ENCODE measurements at regions not wholly inside any gene's neighbourhood (a gene's known extent, or its start where the extent isn't known, plus 50 kb on each side); places are given as distances from the start of the nearest gene placed in this dataset.

DNA sequence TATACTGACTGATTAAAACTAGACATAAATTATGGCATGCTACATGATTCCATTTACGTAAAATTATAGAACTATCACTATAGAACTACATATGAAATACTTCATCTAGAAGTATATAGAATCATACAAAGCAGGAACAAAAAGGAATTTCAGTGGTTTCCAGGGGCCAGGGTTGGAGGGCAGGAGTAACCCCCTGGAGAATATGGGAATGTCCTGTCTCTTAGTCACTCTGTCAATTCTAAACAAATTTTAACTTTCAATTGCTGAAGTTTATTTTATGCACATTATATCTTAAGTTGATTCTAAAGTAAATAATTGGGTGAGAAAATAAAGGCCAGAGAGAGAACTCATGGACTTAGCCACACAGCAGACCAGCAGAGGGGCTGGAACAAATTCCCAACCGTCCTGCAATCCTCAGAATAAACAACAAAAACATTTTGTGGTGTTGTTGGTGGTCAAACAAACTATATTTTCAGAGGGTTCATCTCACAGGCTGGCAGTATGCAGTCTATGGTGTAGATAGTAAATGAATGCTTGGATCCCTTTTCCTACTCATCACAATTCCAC lies 476.9 kb upstream of the SLIT2 start:
- no peak for DNase-seq

DNA sequence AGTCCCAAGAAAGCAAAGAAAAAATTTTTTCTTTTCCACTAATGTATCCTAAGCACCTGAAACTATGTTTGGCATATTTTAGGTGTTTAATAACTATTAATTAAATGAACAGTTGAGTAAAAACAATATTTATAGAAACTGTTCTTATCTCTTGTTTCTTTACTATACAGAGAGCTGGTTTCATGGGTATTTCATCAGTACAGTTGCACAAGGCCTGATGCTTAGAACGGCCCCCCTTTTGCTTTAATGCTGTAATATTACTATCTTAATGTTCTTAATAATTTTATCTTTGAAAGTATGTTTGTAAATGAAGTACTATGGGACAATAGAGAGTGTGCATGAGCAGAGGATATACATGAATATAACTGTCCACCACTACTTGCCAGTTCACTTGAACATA lies 479.1 kb upstream of the SLIT2 start:
- no peak for DNase-seq

DNA sequence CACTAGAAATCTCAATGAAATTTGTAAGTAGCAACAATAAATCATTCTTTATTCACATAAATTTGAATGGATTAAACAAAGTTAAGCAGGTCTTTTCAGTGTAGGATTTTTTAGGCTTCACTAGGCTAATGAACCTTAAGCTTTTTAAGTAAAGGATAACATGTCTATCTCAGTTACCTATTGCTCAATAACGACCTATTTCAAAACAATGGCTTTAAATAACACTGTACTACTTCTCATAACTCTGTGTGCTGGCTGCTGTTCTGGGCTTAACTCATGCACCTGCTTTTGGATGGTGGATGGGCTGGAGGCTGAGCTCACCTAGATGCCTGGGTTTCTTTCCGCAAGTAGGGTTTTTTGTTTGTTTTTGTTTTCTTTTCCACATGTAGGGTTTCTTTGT lies 495.0 kb upstream of the SLIT2 start:
- DNase-seq: no peak

DNA sequence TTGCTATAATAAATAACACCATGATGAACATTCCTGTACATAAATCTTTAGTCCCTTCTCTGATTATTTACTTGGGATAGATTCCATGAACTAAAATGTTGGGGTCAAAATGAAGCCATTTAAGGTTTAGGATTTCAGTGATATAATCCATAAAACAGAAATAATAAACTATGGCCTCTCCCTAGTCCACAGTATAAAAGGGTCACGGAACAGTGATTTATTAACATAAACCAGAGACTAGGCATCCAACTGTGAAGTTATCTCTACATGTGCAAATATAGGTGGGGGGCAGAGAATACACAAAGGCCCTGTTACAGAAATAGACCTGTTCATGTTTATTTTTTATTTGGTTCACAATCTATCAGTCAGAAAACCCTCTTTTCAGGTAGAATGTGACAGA lies 499.1 kb upstream of the SLIT2 start:
- DNase-seq: no peak

DNA sequence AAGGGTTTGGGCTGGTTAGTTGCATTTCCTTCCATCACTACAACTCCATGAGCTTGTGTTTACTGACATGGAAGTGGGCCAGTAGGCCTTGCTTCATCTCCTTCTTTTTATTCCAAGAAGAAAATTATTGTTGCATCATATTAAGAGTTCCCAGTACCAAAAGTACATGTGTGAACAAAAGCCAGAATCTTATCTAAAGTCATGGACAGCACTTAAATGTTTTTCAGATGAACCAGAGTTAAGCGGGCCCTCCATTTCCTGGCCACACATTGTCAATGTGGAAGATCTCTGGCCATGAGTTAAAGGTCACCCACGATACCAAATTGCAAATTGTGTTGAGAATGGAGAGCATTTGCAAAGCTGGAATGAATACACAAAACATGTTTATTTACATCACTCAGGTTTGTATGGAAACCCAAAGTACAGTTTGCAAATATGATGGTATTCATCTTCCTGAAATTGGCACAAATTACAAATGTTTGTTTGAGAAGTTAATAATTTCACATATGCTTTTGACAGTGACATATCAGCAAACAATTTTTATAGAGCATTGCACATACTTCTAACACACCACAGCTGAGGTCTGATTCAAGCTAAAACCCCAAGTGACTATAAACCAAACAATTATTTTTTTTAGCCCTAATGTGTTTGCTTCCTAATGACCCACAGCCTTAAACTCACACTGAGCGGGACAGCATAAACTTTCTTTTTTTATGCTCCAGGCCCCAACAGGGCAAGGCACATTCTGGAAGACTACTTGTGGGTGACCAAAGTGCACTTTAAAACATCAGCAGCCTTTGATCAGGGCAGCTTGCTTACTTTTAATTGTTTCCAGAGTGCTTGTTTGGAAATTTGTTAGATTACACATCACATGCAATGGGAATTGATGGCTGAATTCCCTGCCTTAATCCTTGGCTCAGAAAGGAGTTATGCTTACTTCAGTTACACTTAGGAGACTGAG lies 502.9 kb upstream of the SLIT2 start:
- no peak for DNase-seq

DNA sequence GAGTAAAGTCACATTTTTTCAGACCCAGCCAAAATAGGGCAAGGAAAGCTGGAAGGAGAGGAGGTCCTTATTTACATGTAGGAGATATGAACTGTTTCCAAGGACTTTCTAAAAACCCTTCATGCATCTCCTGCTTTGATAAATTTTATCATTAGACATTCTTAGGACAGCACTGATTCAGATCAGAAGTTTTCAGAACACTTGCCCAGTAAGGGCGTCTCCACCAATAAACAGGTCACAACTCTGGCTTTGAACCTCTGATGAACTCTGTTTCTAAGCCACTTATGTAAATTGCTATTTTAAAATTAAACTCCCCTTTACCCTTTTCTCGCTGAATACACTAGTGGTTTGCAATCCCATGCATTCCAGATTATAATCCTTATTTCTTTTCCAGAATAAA lies 505.3 kb upstream of the SLIT2 start:
- DNase-seq: no peak

DNA sequence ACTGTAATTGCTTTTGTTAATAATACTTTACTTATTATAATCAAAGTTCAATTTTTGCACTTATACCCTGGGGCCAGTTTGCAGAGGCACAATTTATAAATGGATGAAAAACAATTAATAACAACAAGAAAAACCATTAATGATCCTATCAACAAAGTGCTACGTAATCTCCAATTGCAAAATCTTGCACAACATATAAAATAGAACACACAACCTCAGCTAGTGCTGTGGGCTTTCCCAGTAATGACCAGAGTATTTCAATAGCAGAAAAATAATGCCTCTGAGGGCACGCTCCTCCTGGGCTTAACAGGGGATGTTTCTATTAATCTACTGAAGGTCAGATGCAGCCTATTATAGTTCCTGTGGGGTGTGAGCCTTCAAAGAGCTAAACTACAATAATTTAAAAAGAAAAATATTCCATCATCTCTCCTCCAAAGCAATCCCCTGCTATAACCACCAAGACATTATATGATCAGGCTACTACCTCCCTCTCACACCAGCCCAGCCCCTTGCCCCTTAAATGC lies 508.5 kb upstream of the SLIT2 start:
- no peak for DNase-seq

DNA sequence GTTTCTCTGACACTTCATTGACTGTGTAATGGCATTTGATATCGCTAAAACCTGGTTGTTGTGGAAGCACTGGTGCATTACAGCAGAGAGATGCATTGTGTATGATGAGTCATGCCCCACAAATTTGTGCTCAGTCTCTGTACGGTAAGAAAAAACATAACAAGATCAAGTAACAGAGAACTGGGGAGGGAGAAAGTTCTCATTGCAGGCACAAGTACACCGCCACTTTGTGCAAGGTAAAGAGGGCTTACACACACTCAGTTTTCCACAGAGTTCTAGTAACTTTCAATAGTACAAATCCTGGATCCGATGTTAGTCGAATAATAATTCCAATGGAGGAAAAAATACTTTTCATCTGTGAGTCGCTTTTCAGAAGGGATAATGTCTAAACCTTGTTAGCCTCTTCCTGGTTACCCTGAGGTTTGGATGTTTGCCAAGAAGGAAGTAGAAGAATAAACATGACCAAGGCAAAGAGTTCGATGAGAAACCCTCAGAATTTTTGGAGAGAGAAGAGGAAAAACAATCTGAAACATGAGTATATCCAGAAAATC lies 512.5 kb upstream of the SLIT2 start:
- DNase-seq: no peak

DNA sequence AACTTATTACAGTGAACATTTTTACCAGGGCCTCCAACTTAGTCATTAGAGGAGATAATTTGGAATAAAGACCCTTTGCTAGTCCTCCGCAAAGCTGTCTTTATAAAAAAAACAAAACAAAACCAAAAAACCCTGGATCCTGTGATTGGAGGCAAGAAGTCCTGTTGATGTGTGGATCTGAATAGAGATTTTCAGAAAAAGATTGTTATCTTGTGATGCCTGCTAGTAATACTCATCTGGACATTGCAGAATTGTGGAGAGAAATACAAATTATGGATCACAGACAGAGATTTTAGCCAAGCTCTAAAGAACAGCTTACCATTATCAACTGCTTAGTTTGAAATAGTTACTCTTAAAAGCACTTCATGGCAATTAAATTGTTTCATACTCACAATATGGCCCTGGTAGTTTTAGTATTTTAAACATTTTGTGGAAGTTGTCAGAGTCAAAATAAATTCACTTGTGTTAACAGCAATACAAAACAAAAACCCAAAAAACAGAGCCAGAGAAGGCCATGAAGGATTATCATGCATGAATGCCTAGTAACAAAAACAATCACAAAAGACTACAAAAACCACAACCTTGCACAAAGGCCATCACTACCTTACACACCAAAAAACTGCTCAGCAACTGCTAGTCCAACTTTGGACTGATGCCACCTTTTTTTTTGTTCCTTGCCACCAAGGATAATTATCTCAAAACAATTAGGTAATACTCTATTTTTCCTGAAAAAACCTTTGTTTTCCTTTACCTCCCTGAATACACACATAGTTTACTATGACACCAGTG lies 514.5 kb upstream of the SLIT2 start:
- no peak for DNase-seq

DNA sequence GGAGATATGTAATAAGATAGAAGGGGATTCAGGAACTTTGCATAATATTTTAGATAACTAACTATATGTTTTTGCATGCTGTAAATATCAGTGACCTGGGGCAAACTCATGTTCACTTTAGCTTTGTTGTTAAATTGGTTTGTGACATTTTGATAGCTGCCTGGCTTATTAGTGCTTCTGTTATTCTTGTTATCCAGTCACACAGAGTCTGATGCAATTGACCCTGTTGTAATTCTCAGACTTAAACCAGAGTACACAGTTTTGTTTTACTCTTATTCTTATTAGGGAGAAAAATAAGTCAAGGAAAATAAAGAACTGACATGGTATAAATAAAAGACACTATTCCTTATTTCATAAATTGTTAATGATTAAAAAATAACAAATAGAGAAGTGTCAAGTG lies 516.7 kb upstream of the SLIT2 start:
- DNase-seq: no peak

DNA sequence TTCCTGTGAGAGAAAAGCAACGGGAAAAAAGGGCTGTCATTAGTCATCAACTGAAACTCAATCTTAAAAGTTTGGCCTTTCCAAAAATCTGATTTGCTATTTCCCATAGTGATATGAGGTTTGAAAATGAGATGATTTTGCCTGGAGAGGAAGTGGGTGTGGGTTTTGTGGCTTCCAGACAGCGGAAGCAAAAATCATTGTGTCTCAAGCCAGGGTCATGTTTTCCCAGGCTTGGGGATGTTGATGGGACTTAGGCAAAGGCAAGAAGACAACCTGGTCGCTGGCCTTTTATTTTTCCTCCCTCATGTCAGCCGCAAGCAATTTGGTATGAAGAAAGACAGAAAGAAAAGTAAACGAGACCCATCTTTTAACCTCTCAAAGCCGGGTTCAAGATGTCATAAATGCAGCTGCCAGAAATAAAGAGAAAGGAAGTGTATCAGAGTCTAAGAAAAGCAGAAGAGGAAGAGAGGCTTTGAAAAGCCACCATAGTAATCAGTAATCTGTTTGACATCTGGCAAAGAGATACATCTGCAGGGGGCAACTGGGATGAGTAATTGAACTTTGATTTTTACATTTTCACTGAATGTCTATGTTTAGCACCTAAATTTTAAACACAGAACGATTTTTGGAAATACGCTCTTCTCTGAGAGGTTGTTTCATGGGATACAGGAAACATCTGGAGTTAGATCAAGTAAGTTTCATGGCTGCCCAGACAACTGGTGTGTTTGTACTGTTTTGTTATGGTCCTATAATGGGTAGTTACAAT lies 521.6 kb upstream of the SLIT2 start:
- no peak for DNase-seq

DNA sequence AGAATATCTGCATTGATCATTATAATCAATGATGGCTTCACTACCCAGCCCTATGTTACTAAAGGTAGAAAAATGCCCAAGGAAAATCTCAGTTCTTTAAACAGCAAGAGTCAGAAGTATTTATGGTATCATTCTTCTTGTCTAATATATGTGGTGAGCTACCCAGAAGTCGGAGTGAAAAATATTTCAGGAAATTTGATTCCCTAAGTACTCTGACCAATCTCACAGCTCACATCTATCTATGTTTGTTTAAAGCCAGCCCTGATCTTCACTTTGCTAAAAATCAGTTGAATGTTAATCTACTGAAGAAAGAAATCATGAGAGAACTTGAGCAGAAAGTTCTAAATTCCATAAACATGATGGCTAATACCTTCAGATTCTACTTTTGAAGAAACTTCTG lies 522.9 kb upstream of the SLIT2 start:
- DNase-seq: no peak

DNA sequence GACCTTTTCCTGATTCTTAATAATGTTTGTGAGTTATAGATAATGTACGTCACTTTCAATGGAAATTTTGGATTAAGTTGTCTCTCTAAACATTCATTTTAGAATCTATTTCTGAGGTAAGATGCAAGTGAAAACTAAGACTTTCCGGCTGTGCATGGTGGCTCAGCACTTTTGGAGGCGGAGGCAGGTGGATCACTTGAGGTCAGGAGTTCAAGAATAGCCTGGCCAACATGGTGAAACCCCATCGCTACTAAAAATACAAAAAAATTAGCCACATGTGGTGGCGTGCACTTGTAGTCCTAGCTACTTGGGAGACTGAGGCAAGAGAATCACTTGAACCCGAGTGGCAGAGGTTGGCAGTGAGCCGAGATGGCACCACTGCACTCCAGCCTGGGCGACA lies 524.6 kb upstream of the SLIT2 start:
- DNase-seq: no peak

DNA sequence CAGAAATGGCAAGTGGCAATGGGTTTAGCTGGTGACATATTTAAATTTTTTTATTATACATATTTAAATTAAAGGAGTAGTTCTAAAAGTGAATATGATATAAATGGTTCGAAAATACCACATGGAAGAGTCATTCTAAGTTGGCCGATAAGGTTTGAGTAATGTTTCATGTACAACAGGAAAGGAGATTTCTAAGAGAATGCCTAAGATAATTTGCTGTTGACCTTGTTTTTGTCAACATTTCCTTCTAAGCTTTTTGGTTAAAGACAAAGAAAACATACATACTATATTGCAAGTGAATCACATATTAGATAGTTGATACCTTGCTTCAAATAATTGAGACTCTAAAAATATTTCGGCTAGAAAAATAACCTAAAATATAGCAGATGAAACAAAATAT lies 526.6 kb upstream of the SLIT2 start:
- no peak for DNase-seq

DNA sequence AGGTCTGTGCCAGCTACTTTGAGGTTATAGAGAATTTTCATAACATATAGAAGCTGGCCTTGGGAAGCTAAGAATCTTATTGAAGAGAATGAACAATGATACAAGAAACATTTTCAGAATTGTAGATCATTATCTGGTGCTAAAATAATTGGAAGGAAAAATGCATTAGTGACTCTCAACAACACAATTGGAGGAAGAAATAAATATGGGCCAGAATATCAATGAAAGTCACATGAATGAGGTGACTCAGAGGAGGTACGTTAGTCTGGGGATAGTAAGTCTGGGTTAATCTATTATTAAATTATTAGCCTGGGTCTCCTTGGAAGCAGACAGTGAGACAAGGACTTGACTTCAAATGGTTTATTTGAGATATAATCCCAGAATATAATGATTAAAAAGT lies 529.3 kb upstream of the SLIT2 start:
- DNase-seq: no peak

DNA sequence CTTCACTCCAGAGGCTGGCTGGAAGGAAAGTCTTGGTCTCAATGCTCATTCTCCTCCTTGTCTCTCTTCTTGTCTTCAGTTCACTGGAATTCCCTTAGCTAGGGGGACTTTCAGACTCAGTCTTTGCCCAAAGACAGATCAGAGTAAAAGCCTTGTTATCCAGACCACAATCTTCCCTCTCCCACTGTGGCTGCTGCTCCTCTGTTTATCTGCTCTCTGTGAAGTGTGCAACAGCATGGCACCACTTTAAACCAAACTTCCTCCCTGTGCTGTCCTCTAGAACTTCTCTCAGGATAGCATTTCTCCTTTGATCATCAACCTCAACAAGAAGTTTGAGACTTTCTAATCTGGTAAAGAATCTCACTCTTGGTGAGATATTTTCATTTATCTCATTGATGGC lies 530.1 kb upstream of the SLIT2 start:
- DNase-seq: no peak

DNA sequence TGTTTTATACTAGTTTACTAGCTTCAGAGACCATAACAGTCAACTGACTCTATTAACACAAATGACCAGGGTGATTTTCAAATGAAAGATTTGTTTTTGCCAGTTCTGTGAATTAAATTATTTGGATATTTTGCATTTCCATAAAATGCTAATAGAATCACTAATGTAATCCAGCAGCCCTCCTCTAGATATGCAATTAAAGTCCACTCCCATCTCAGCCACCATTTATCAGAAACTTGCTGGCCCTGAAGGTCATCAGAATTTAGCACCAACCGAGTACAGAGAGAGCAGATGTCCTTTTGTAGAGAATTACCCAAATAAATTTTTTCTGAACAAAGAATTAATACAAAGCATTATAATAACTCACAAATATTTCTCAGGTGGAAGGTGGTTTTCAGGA lies 531.1 kb upstream of the SLIT2 start:
- DNase-seq: no peak

DNA sequence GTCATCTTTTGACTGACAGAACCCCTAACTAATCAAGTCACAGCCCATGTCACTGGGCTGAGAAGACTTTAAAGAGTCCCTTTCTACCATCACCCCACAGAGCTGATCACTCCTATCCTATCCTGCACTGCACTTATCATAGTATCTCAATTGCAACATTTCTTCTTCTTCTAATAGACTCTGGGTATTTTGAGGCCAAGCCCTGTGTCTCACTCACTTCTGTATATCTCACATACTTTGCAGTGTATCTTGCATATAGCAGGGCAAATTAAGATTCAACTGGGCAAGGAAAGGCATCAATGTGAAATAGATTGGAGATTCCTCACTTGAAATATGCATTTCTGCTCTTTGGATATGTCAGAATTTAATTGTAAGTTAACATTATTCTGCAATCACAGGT lies 531.5 kb upstream of the SLIT2 start:
- DNase-seq: no peak

DNA sequence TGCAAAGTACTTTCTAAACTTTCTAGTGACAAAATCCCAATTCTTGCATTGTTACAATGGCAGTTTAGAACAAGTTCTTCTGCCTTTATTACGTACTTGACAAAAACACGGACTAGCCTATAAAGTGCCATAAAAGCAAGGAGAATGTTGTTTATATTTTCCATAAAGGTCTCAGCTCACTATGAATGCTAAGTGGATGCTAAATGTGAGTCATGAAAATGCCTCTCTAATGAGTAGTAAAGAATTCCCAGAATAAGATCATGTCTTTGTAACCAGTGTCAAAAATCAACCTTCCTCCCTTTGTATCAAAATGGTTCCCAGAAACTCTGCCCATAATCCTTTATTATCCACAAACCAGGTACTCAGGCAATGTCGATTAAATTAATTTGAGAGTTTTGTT lies 539.8 kb upstream of the SLIT2 start:
- no peak for DNase-seq

DNA sequence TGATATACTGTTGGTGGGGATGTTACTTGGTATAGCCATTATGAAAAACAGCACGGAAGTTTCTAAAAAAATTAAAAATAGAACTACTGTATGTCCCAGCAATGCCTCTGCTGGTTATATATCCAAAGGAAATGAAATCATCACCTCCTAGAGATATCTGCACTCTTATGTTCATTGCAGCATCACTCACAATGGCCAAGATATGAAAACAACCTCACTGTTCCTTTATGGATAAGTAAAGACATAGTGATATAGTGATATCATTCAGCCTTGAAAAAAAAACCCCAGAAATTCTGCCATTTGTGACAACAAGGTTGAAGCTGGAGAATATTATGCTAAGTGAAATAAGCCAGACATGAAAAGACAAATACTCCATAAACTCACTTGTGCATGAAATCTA lies 543.8 kb upstream of the SLIT2 start:
- DNase-seq: no peak

DNA sequence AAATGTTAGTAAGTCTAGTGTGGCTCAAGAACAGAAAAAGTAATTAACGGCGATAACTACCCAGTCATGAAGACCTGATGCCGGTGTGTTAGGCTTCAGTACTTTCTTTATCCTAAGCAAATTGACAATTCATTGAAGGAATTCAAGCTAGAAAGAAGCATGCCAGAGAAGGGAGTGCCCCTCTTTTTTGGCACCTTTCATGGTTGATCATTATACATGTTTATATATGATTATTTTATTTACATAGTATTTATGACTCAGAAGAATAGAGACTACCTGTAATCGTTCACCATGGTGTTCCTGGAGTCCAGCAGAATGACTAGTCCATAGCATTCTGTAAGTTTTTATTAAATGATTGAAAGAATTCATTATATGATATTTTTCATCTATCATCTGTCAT lies 548.3 kb upstream of the SLIT2 start:
- DNase-seq: no peak

DNA sequence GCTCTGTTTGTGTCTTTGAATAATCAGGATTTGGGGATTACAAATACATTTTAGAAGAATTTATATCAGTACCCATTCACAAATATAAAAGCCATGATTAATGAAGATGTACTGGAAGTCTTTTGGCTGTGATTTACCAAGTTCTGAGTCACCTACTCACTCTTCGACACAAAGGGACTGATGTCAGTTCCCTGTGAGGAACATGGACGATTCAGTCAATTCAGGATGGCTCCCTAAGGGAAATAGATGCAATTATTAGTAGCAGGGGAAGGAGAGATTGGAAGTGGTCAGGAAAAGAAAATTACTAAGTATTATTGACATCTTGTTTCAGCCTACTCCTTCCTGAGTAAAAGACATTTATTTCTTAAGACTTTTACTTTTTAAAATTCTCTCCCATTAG lies 550.7 kb upstream of the SLIT2 start:
- no peak for DNase-seq

DNA sequence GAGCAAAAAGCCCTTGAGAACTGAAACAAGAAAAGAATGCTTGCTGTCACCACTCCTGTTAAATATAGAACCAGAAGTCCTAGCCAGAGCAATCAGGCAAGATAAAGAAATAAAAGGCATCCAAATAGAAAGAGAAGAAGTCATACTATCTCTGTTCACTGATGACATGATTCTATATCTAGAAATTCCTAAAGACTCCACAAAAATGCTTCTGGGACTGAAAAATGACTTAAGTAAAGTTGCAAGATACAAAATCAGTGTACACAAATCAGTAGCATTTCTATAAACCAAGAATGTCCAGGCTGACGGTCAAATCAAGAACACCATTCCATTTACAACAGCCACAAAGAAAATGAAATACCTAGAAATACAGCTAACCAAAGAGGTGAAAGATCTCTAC lies 552.7 kb upstream of the SLIT2 start:
- DNase-seq: no peak
